NCI-H748 treated with DMSO at 0.1 percent for 48 hours (cell line): ENCODE measurements at regions not wholly inside any gene's neighbourhood (a gene's known extent, or its start where the extent isn't known, plus 50 kb on each side); places are given as distances from the start of the nearest gene placed in this dataset.
A peak's percentile ranks its signal among the peaks of the same experiment; 100 is the strongest.

ENCODE experiments used
- DNase-seq: peaks from one replicate; lab custom pipeline; 2025; lab: John Stamatoyannopoulos, UW

GRCh38 chr12:42961395-42961794, 371.8 kb upstream of the PRICKLE1 start:
- DNase-seq: no peak

- no peak for DNase-seq
These were observed 370.6 kb upstream of the PRICKLE1 start for GRCh38 chr12:42960087-42960527.

DNA sequence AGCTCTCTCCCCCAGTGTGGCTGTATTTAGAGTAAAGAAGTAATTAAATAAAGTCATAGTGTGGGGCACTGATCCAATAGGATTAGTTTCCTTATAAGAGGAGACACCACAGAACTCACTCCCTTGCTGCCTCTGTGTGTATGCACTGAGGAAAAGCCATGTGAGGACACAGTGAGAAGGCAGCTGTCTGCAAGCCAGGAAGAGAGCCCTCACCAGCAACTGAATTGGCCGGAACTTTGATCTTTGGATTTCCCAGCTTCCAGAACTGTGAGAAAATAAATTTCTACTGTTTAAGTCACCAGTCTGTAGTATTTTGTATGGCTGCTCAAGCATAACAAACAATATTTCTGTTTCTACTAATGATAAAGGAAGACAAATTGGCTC, 368.7 kb upstream of the PRICKLE1 start:
- no peak for DNase-seq

- DNase-seq: no peak
These were observed 368.2 kb upstream of the PRICKLE1 start for GRCh38 chr12:42957561-42958290.

GRCh38 chr12:42957136-42957535, 367.6 kb upstream of the PRICKLE1 start:
- no peak for DNase-seq

GRCh38 chr12:42953021-42953420, 363.5 kb upstream of the PRICKLE1 start:
- DNase-seq: no peak

DNA sequence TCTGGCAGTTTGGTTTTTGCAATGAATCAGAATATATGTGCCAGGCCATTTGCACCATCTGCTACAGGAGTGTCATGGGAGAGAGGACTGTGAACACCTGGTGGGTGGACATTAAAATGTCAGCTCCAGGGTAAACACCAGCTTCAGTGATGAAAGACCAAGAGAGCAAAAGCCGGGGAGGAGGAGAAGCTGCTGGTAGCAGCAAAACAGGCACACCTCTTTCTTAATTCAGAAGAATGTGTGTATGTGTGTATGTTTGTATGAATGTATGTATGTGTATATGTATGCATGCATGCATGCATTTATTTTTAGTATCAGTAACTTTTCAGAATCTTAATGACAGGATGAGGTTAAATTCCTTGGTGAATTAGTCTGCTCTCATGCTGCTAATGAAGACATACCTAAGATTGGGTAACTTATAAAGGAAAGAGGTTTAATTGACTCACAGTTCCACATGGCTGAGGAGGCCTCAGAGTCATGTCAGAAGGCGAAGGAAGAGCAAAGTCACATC, 357.4 kb upstream of the PRICKLE1 start:
- peak; percentile 41 for DNase-seq

DNA sequence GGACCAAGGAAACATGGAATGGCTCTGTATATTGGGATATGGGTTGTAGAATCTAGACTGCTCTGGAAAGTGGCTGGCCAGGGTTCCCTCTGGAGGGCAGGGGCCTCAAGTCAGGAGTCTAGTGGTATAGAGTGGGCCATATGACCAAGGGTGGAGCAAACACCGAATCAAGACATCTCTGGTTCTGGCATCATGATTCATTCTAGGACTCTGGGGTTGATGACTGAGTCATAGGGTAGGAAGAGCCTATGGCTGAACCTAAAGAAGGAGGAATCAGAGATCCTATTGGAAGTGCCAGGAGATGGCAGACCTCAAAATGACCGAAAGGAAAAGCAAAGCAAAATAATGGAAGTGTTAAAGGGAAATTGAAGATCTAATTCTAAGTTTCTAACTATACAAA, 356.4 kb upstream of the PRICKLE1 start:
- no peak for DNase-seq

- DNase-seq: no peak
These were observed 355.0 kb upstream of the PRICKLE1 start for GRCh38 chr12:42944516-42944915.

GRCh38 chr12:42936991-42937390, 347.4 kb upstream of the PRICKLE1 start:
- no peak for DNase-seq

GRCh38 chr12:42936260-42936659, 346.7 kb upstream of the PRICKLE1 start:
- DNase-seq: no peak

- no peak for DNase-seq
These were observed 346.2 kb upstream of the PRICKLE1 start for GRCh38 chr12:42935756-42936155.

DNA sequence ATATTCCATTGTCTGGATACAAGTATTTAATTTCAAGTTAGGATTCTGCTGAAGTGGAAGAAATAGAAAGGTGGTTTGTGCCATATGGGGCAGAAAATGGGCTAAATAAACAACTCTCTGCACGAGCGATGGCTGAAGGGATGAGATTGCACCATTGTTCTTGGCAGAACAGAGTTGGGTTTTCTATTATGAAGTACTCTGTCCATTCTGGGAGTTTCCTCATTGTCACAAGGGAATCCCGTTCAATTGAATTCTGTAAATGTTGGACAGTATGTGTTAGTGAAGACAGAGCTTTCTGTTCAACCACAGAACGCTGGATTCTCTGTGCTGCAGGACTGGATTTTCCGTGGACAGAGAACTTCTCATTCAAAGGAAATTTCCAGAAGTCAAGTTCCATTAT, 345.5 kb upstream of the PRICKLE1 start:
- DNase-seq: no peak

- peak; percentile 58 for DNase-seq
These were observed 344.0 kb upstream of the PRICKLE1 start for GRCh38 chr12:42933461-42934081.

DNA sequence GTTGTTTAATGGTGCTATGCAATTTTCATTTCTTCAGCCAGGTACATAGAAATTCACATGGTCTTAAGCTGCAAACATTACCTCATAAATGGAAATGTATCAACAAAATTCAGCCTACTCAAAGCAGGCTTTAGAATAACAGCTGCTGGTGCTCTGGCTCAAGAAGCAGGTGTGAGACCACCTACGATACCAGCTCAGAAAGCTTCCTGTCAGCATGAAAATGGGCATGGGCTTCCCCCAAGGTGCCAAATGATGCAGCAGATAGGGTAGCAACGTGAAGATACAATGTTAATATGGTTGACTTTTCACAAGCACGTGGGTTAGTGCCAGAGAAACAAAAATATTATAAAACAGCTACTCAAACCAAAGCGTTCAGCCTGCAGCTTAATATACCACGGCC, 343.4 kb upstream of the PRICKLE1 start:
- DNase-seq: no peak

- no peak for DNase-seq
These were observed 336.7 kb upstream of the PRICKLE1 start for GRCh38 chr12:42926232-42926631.

GRCh38 chr12:42924482-42924881, 334.9 kb upstream of the PRICKLE1 start:
- DNase-seq: no peak

DNA sequence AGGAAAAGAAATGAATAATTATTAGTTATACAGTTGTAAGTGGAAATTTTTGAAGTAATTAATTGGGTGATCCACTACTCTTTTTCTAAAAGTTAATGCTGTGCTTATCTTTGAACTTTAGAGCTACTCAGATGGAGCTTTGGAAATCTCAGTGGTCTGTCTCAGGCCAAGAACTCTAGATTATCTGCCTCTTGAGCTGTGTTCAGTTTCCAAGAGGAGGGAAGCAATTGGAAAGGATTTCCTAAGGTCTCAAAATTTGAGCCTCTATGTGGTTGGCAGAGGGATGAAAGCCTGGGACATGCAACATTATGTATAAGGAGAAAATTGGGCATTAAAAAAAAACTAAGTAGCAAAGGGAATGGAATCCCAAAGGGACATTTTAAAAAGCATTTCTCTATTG, 334.0 kb upstream of the PRICKLE1 start:
- no peak for DNase-seq

DNA sequence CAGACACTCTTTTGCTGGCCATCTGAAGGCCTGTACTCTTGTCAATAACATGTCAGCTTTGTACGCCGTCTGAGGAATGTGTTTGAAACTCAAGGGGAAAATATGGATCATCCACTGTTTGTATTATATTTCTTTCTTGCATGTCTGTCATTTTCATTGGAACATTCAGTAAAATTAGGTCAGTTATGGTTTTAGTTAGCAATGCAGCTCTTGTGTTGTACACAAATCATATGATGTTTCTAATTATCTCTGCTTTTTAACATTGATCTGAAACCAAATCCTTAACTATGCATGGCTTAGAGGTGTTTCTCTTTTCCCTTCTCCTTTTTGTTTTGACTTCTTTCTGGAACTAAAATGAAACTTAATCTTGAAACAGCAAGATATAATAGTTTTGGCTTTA, 333.6 kb upstream of the PRICKLE1 start:
- no peak for DNase-seq

- no peak for DNase-seq
These were observed 332.9 kb upstream of the PRICKLE1 start for GRCh38 chr12:42922505-42922850.

DNA sequence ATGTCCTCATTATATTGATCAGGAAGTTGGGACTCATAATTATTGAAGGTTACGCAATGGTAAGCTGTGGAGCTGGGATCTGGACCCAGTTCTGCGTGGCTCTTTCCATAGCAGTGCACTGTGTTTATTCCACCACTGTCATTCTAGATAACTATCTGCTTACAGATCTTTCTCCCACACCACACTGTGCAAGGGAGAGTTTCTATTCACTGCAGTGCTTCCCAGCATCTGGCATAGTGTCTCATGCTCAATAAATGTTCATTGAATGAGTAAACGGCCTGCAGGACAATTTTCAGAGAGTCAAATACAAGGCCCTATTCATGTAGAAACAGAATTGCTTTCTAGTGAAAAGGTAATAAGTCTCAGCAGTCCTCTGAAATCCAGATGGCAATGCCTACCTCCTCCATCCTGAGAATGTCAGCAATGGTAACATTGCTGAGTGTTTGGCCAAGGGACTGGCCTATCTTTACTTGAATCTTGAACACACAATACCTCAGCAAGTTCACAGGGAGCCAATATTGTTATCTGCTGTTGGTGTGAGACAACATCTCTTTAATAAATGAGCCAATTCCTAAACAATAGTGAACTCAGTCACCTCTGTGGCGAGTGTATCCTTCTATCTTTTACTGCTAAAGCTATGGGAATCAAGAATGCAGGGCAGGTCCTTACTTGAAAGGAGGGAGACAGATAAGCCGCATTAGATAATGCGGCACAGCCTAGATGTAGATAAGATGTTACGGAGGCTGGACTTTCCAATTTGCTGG, 332.4 kb upstream of the PRICKLE1 start:
- DNase-seq: no peak

DNA sequence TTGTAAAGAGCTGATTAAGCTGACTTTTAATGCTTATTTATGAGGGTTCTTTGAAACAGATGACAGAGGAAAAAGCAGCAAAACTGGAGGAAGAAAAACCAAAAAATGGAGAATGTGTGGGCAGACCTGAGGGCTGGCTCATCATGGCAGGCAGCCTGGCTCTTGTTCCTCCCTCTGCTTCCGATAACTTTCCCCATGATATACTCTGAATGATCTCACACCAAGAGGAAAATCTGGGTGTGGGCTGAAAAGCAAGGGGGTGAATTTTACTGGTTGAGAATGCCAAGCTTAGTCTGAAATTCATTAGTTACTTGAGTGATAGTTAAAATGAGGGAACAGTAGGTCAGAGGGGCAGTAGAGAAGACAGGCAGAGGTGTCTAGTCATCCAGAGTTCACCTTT, 330.1 kb upstream of the PRICKLE1 start:
- no peak for DNase-seq

GRCh38 chr12:42918443-42918842, 328.9 kb upstream of the PRICKLE1 start:
- no peak for DNase-seq
